ENCODE measurements at regions not wholly inside any gene's neighbourhood (a gene's known extent, or its start where the extent isn't known, plus 50 kb on each side); places are given as distances from the start of the nearest gene placed in this dataset.

- no peak overlapping the region for H3K4me3 ChIP-seq (replicated peaks; ENCODE audit: low read depth, low read length)
- no peak for TF ChIP-seq CTCF (IDR thresholded peaks at IDR 0.05; ENCODE audit: low read length, missing control alignments)
- no peak for DNase-seq (ENCODE audit: low read depth)
These were observed 312.3 kb upstream of the MKI67 start for GRCh38 chr10:128438417-128439063.

- H3K4me3 ChIP-seq (replicated peaks; ENCODE audit: low read depth, low read length): no peak overlapping the region
- no peak for DNase-seq (ENCODE audit: low read depth)
- TF ChIP-seq CTCF (IDR thresholded peaks at IDR 0.05; ENCODE audit: low read length, missing control alignments): no peak
These were observed 314.4 kb upstream of the MKI67 start for GRCh38 chr10:128440513-128441160.

GRCh38 chr10:128443925-128444518 lies 317.8 kb upstream of the MKI67 start:
- H3K4me3 ChIP-seq (replicated peaks; ENCODE audit: low read depth, low read length): no peak overlapping the region
- no peak for TF ChIP-seq CTCF (IDR thresholded peaks at IDR 0.05; ENCODE audit: low read length, missing control alignments)
- no peak for DNase-seq (ENCODE audit: low read depth)

- DNase-seq (ENCODE audit: low read depth): no peak
- TF ChIP-seq CTCF (IDR thresholded peaks at IDR 0.05; ENCODE audit: low read length, missing control alignments): no peak
- H3K4me3 ChIP-seq (replicated peaks; ENCODE audit: low read depth, low read length): no peak overlapping the region
These were observed 322.6 kb upstream of the MKI67 start for GRCh38 chr10:128448796-128449195.

- H3K4me3 ChIP-seq (replicated peaks; ENCODE audit: low read depth, low read length): no peak overlapping the region
- DNase-seq (ENCODE audit: low read depth): no peak
These were observed 325.7 kb upstream of the MKI67 start for GRCh38 chr10:128451879-128452278.

GRCh38 chr10:128456271-128456670 lies 330.0 kb upstream of the MKI67 start:
- no peak for DNase-seq (ENCODE audit: low read depth)
- TF ChIP-seq CTCF (IDR thresholded peaks at IDR 0.05; ENCODE audit: low read length, missing control alignments): no peak
- no peak overlapping the region for H3K4me3 ChIP-seq (replicated peaks; ENCODE audit: low read depth, low read length)

More at GRCh38 chr10:128451879-128452278, 325.7 kb upstream of the MKI67 start:
- no peak for TF ChIP-seq CTCF (IDR thresholded peaks at IDR 0.05; ENCODE audit: low read length, missing control alignments)

Data from fibroblast of pulmonary artery (primary cell).